Keratinocyte (primary cell): ENCODE measurements at regions not wholly inside any gene's neighbourhood (a gene's known extent, or its start where the extent isn't known, plus 50 kb on each side); places are given as distances from the start of the nearest gene placed in this dataset.

Source experiments
- DNase-seq: peaks from one replicate; pipeline ENCODE4 v3.0.0-alpha.2; 2011; ENCODE audit warnings: low read depth, missing footprints, low spot score
- FAIRE-seq: peaks from 2 replicates; lab custom pipeline; 2011; peaks lifted over from hg19 to GRCh38; lab: Jason Lieb, UNC
- H2AFZ ChIP-seq: 2 replicates; pipeline ENCODE4 v1.6.0; 2012; ENCODE audit warnings: low read length, control low read depth, inconsistent platforms; ENCODE audit not compliant: control insufficient read depth
- H3K27ac ChIP-seq: 2 replicates; pipeline ENCODE4 v1.5.1; 2011; ENCODE audit warnings: low read length; ENCODE audit not compliant: control insufficient read depth, insufficient read depth
- H3K27me3 ChIP-seq: 3 replicates; pipeline ENCODE4 v1.6.0; 2011; ENCODE audit warnings: low read length; ENCODE audit not compliant: control insufficient read depth, insufficient read depth; ENCODE audit errors: extremely low read depth
- H3K36me3 ChIP-seq, 2 experiments: 2 replicates in 1 of 2; 3 replicates in 1 of 2; pipeline ENCODE4 v1.5.1; 2011; ENCODE audit warnings: low read length in 2 of 2, mild to moderate bottlenecking in 1 of 2; ENCODE audit not compliant: control insufficient read depth in 2 of 2, insufficient read depth in 2 of 2; ENCODE audit errors: extremely low read depth in 1 of 2
- H3K4me1 ChIP-seq: 3 replicates; pipeline ENCODE4 v1.5.1; 2011; ENCODE audit warnings: low read length; ENCODE audit not compliant: control insufficient read depth, insufficient read depth; ENCODE audit errors: extremely low read depth
- H3K4me2 ChIP-seq: 3 replicates; pipeline ENCODE4 v1.6.0; 2011; ENCODE audit warnings: low read depth, low read length; ENCODE audit not compliant: control insufficient read depth, insufficient read depth; ENCODE audit errors: extremely low read depth
- H3K4me3 ChIP-seq, 3 experiments: fragments of 200-600 bp in 1 of 3; sonication (generic) in 1 of 3; 2 replicates in 2 of 3; 3 replicates in 1 of 3; pipeline ENCODE4 v1.5.1; 2011 to 2016; ENCODE audit warnings: low read length in 3 of 3, mild to moderate bottlenecking in 3 of 3, control low read depth in 2 of 3, inconsistent platforms in 1 of 3, low read depth in 1 of 3, mixed read lengths in 1 of 3, mixed run types in 1 of 3, moderate library complexity in 1 of 3; ENCODE audit not compliant: control insufficient read depth in 2 of 3, insufficient read depth in 2 of 3; ENCODE audit errors: extremely low read depth in 1 of 3
- H3K79me2 ChIP-seq: 2 replicates; pipeline ENCODE4 v1.6.0; 2012; ENCODE audit warnings: low read length; ENCODE audit not compliant: control insufficient read depth, insufficient read depth
- H3K9ac ChIP-seq: 3 replicates; pipeline ENCODE4 v1.6.0; 2011; ENCODE audit warnings: low read length; ENCODE audit not compliant: control insufficient read depth, insufficient read depth; ENCODE audit errors: extremely low read depth
- H3K9me1 ChIP-seq: 3 replicates; pipeline ENCODE4 v1.6.0; 2011; ENCODE audit warnings: low read length; ENCODE audit not compliant: control insufficient read depth, insufficient read depth; ENCODE audit errors: extremely low read depth
- H3K9me3 ChIP-seq: 2 replicates; pipeline ENCODE4 v1.5.1; 2012; ENCODE audit warnings: low read depth, low read length; ENCODE audit not compliant: control insufficient read depth
- H4K20me1 ChIP-seq: 3 replicates; pipeline ENCODE4 v1.6.0; 2011; ENCODE audit warnings: low read length; ENCODE audit not compliant: control insufficient read depth, insufficient read depth; ENCODE audit errors: extremely low read depth
- EZH2 ChIP-seq: IDR thresholded peaks from one replicate; pipeline ENCODE4 v1.6.1; 2012; ENCODE audit warnings: inconsistent platforms, mild to moderate bottlenecking, low read length, moderate library complexity
- dilution Hi-C: fragments of 300-500 bp; cut with MboI; formaldehyde crosslinking; loops from one replicate; pipeline ENCODE4 v1.7.0; 2020; ENCODE audit warnings: low sequenced_read_pairs; ENCODE audit not compliant: extremely low pct_ligation_motif_present
- TF ChIP-seq, protein P1 (sequence below), 3 experiments: IDR thresholded peaks in 1 of 3; conservative IDR thresholded peaks in 1 of 3; optimal IDR thresholded peaks in 1 of 3; 2 replicates in 2 of 3; 3 replicates in 1 of 3; pipeline versions ENCODE3 to v1.5.1; 2011; ENCODE audit warnings: low read length in 3 of 3, mild to moderate bottlenecking in 3 of 3, moderate library complexity in 2 of 3, control low read depth in 1 of 3, inconsistent platforms in 1 of 3; ENCODE audit not compliant: insufficient read depth in 2 of 3; ENCODE audit errors: extremely low read depth in 1 of 3

DNA sequence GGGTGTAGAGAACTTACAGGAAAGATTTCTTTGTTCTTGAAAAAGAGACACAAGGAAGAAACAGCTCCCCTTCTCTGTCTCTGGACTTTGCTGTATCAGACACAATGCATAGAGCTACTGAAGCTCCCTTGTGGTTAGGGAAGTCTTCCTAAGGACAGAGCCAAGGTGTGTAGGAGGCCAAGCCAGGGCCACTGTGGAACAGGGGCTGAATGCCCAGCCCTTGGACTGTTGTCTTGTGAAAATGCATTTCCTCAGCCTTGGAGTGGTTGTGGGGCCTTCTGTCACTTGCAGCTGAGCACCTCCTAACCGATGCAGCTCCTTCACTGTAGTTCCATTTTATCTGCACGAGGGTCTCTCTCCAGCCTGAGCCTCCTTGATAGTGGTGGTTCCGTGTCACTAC is 353.4 kb downstream of the CCSER2 start:
- no peaks in the 10 kb centered on the region for H3K27me3 ChIP-seq
- TF ChIP-seq, protein P1, sequence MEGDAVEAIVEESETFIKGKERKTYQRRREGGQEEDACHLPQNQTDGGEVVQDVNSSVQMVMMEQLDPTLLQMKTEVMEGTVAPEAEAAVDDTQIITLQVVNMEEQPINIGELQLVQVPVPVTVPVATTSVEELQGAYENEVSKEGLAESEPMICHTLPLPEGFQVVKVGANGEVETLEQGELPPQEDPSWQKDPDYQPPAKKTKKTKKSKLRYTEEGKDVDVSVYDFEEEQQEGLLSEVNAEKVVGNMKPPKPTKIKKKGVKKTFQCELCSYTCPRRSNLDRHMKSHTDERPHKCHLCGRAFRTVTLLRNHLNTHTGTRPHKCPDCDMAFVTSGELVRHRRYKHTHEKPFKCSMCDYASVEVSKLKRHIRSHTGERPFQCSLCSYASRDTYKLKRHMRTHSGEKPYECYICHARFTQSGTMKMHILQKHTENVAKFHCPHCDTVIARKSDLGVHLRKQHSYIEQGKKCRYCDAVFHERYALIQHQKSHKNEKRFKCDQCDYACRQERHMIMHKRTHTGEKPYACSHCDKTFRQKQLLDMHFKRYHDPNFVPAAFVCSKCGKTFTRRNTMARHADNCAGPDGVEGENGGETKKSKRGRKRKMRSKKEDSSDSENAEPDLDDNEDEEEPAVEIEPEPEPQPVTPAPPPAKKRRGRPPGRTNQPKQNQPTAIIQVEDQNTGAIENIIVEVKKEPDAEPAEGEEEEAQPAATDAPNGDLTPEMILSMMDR (optimal IDR thresholded peaks at IDR 0.05 in 1 of 3, IDR thresholded peaks at IDR 0.05 in 1 of 3, conservative IDR thresholded peaks at IDR 0.05 in 1 of 3; ENCODE audit: extremely low read depth in 1 of 3, insufficient read depth in 2 of 3, low read length in 3 of 3): no peak
- TF ChIP-seq EZH2: no peak
- dilution Hi-C loops: no loop called here
- no peaks in the 10 kb centered on the region for H3K79me2 ChIP-seq
- H3K9me3 ChIP-seq: no peaks in the 10 kb centered on the region
- no peak overlapping the region for H3K4me2 ChIP-seq
- H3K4me1 ChIP-seq: no peaks in the 10 kb centered on the region
- H3K4me3 ChIP-seq: no peak overlapping the region
- H3K9me1 ChIP-seq: no peaks in the 10 kb centered on the region
- FAIRE-seq (no peak), DNase-seq (no peak)
- no peak overlapping the region for H3K27ac ChIP-seq
- no peaks in the 10 kb centered on the region for H3K36me3 ChIP-seq
- no peak overlapping the region for H2AFZ ChIP-seq
- H4K20me1 ChIP-seq: no peaks in the 10 kb centered on the region
- H3K9ac ChIP-seq: no peak overlapping the region

- dilution Hi-C loops: no loop called here
- no peaks in the 10 kb centered on the region for H3K9me1 ChIP-seq
- H3K9me3 ChIP-seq: no peaks in the 10 kb centered on the region
- no peak overlapping the region for H3K4me2 ChIP-seq
- no peak for TF ChIP-seq EZH2
- TF ChIP-seq, protein P1 (optimal IDR thresholded peaks at IDR 0.05 in 1 of 3, IDR thresholded peaks at IDR 0.05 in 1 of 3, conservative IDR thresholded peaks at IDR 0.05 in 1 of 3; ENCODE audit: extremely low read depth in 1 of 3, insufficient read depth in 2 of 3, low read length in 3 of 3): no peak
- H3K27me3 ChIP-seq: no peaks in the 10 kb centered on the region
- DNase-seq (no peak), FAIRE-seq (no peak)
- H3K79me2 ChIP-seq: no peaks in the 10 kb centered on the region
- H2AFZ ChIP-seq: no peak overlapping the region
- no peaks in the 10 kb centered on the region for H3K4me1 ChIP-seq
- H3K36me3 ChIP-seq: no peaks in the 10 kb centered on the region
- H3K27ac ChIP-seq: no peak overlapping the region
- no peak overlapping the region for H3K4me3 ChIP-seq
- no peak overlapping the region for H3K9ac ChIP-seq
- no peaks in the 10 kb centered on the region for H4K20me1 ChIP-seq
Measured at GRCh38 chr10:84683550-84683949, 355.2 kb downstream of the CCSER2 start.
